OCI-LY3 (cell line): ENCODE measurements at regions not wholly inside any gene's neighbourhood (a gene's known extent, or its start where the extent isn't known, plus 50 kb on each side); places are given as distances from the start of the nearest gene placed in this dataset.

Source experiments
- CTCF ChIP-seq: fragments of 200-600, 300-600 bp; sonication (generic); IDR thresholded peaks from 2 replicates; pipeline ENCODE4 v1.5.1; 2014; ENCODE audit warnings: antibody characterized with exemption, low read length, low read depth
- EZH2phosphoT487 ChIP-seq: fragments of 200-600 bp; shearing (Covaris generic); IDR thresholded peaks from 2 replicates; pipeline ENCODE4 v1.6.1; 2018; ENCODE audit warnings: antibody characterized with exemption, mixed run types, low read depth

GRCh38 chr17:49903523-49903922, 55.7 kb upstream of the TAC4 start:
- no peak for TF ChIP-seq CTCF
- no peak; the same call in 1 of the 2 replicates for TF ChIP-seq EZH2phosphoT487
